HG02981 (cell line): ENCODE measurements at regions not wholly inside any gene's neighbourhood (a gene's known extent, or its start where the extent isn't known, plus 50 kb on each side); places are given as distances from the start of the nearest gene placed in this dataset.

Experiments used
- ATAC-seq: cut with Tn5 transposase; IDR thresholded peaks from one replicate; pipeline ENCODE4 v1.9.1; 2021; ENCODE audit warnings: mild to moderate bottlenecking, moderate library complexity; ENCODE audit not compliant: unreplicated experiment

DNA sequence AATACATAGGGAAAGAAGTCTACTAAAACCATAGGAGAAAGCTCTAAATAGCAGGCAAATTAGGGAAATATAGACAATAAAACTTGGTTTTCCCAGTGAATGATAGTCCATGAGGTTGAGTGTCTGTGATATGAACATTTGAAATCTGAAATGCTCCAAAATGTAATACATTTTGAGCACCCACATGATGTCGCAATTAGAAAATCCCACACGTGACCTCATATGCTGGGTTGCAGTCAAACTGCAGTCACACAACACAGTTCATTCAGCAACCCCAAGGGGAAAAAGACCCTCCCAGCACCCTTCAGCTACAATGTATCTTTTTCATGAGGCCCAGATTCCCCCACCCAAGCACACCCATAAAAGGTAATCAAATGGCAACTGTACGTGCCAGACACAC, 155.6 kb downstream of the BTC start:
- ATAC-seq = no peak

DNA sequence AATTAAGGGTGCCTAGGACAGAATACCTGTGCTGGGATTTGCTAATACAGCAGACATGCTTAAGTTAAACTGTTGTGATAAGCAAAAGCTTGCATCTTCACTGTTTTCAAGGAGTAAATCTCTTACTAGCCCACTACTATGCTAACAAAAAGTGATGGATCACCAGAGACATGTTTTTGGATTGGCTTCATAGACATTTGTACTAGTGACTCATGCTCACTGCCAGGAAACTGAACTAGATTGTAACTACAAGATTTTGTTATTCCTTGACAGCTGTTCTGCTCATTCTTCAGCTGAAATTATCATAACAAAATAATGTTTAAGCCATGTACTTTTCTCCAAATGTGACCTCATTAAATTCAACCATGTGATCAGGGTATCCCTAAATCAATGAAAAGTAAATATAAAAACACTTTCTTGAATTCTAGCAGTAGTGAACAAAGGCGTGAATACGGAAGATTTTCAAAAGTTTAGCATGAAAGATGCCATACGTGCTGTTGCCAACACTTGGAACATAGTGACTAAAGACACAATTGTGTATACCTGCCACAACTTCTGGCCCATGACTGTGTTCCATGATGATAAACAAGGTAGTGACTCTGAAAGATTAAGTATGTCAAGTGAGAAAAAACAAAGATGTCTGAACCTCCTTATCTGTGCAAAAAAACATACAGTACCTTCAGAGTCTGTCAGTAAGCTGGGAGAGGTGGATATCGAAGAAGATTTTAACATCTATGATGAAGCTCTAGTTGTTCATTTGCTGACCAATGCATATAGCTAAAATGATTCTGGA, 154.0 kb downstream of the BTC start:
- no peak for ATAC-seq

DNA sequence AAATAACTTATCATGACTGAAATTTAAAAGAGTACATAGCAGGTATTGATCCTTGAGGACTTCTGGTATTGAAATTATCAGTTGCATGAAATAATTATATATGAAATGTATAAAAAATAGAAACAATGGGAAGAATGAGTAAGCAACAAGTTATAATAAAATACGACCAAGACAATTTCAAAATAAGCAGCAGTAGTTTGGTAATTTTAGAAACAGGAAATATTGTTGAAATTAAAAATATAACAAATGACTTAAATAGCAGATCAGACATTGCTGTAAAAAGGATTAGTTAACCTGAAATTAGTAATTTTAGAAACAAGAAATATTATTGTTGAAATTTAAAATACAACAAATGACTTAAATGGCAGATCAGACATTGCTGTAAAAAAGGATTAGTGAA, 152.3 kb downstream of the BTC start:
- no peak for ATAC-seq

DNA sequence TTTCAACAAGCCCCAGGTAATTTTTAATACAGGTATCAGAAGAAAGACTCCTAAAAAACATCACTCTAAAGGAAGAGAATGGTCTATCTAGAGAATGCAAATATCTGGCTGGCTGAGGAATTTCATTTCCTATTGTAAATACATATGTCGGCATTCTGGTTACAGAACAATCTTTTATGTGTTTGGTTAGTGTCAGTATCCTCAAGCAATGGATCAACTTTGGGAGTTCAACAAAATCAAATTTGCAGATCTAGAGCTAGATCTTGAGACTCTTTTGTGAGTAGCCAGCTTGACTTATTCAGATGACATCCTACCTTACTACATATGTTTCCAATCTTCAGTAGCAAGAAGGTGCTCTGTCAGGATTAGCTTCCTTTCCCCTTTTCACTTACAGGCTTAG, 145.1 kb downstream of the BTC start:
- ATAC-seq = no peak

DNA sequence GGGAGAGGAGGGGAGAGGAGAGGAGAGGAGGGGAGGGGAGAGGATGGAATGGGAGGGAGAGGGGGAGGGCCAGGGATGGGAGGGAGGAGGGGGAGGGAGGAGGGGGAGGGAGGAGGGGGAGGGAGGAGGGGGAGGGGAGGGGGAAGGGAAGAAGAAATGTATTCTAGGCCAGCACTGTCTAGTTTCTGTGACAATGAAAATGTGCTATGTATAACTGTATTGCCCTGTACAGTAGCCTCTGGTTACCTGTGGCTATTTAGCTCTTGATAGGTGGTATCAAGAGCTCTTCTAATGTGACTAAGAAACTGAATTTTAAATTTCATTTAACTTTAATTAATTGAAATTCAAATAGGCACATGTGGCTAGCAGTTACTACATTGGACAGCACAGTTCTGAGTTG, 143.1 kb downstream of the BTC start:
- ATAC-seq = no peak

DNA sequence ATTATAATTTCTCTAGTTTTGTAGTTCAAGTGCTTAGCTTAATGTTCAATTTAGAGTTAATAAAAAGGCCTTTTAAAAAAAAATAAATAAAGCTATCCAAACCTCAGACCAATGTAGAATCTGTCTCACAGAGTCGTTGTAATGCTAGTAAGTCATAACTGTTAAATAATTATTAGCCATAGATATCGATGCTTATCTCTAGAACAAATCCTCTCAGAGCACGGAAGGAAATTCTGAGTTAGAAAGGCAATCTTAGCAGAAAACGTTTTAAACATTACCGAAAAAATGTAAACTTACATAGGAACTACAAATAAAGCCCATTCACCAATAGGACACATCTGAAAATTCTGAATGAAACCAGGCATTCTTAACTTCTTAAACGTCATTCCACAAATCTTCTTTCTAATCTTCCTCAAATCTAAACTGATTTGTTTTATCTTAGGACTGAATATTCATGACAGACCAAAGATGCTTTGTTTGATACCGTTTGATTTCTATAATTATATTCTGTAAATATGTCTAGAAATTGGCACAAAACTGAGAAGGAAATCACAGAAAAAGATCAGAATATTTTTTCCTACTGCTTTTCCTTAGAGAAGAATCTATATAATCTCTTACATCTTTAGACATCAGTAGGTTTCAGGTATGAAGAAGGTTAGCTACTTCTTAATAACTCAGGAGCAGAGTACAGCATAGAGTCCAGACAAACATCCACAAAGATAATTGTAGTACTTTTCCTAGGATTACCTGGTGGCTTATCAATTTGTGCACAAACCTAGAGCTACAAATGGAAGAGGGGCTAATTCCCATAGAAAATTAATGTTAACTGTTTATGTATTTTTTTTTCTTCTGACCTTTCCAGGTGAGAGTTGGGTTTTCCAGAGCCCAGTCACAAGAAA, 140.7 kb downstream of the BTC start:
- no peak for ATAC-seq

DNA sequence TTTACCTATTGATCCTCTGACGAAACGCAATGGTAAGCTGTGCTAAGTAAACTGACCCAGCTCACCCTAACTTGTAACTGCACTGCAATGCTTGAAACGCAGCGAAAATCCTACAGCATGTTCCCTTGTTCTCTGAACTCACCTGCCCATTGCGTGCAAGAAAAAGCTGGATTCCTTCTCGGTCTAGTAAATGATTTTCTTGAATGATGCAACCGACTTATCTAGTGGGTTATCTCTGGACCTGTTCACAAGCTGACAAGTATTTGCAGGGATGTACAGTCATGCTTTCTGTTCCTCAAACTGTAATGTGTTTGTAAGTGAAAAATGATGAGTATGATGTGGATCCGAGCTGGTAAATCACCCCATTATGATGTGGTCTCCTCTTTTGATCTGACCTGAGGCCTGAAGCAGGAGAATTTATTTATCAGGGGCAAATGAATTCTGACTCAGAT, 140.1 kb downstream of the BTC start:
- no peak for ATAC-seq

DNA sequence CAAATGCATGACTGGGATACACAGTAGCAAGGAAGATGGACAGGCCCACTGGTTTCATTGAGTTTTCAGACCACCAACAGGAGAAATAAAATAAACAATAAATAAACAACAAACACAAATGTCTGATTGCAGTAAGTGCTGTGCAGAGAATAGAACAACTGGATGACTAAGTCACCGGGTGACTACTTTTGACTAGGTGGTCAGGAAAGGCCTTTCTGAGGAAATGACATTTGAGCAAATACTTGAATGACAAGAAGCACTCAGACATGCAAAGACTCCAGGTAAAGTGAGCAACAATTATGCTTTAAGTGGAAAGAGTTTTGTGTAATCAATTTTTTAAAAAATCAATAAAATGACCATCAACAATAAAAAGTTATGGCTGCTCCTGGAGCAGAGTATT, 137.7 kb downstream of the BTC start:
- no peak for ATAC-seq

DNA sequence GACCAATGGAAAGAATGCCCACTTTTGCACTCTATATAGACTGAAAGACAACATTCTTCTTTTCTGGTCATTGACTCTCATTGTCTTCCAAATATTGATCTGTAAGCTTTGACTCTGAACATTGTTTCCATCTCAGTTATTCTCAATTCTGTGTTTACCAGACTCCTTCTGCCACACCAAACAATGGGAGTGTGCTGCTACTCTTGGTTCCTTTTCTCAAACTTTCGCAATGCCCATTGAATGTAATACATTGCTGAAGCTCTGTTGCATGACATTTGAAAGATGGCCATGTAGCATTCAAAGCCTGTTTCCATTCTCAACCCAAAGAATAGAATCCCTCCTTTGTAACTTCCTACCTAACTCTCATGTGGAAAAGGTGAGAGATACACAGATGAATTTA, 136.2 kb downstream of the BTC start:
- no peak for ATAC-seq

DNA sequence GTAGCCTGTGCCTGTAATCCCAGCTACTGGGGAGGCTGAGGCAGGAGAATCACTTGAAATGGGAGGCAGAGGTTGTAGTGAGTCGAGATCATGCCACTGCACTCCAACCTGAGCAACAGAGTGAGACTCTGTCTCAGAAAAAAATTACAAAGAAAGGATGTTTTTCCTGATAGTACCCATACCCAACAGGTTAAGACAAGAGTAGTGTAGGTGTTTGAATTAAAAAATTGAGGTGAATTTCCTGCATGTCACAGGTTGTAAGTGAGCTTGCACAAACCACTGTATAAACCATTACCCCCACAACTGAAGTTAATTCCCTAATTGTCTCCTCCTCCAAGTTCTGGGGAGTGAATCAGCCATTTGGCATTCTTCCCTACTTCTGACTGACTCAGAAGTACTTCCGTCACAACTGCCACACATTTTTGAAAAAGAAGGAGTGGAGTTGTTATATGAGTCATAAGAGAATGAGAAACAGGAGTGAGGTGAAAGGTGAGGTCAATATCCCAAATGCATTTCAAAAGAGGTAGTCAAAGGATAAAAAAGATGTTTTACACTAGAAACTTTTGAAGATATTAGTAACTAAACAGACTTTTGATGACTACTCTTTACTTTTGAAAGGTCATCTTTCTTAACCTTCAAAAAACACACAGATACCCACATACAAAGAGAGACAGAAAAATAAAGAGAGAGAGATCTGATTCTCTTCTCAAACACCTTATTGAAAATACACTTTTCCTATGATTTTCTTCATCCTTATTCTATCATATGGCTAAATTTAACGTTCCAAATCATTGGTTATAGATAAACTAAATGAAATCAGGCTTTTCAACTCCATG, 134.5 kb downstream of the BTC start:
- no peak for ATAC-seq

DNA sequence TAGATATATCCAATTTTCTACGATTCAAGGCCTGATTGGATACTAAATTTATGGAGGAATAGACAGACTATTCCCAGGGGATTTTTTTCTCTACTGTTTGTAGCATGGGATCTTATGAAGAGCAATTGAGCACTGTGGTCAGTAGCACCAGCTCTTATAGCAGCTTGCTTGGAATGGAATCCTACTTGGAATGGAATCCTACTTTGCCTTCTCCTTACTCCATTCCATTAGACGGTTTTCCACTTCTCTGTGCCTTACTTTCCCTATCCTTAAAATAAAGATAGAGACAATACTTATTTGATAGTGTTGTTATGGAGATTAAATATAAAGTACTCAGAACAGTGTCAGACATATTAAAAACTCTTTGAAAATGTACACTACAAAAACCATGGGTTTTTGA, 133.5 kb downstream of the BTC start:
- ATAC-seq = no peak

DNA sequence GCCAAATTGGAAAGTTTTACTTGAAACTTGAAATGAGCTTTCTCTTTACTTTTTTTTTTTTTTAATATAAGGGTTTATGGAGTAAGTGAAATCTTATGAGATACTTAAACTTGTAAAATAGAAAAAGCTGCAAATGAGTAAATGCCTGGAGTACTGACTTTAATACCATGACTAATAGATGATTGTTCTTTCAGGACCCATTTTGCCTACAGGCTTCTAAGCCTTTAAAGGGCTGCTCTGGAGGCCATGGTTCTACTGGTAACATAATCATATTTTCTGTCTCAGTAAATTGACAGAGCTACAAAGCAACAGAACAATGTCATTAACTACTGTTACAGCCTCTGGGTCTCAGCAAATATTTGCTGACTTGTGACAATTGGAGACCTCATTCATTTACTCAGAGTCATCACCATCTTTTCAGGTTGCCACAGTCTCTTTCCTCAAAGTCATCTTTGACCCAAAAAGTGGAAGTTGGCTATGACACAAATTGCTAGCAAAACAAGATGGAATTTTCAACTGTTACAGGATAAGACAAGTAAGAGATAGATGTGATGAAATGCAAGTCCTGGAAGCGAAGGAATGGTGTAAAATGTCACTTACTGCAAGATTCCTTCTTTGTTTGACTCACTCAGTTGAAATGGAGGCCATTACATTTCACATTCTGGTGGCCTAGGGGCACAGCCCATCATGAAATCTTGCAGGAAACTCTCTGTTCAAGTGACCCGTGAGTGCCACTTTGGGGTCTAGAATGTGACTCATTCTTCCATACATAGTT, 132.7 kb downstream of the BTC start:
- no peak for ATAC-seq

DNA sequence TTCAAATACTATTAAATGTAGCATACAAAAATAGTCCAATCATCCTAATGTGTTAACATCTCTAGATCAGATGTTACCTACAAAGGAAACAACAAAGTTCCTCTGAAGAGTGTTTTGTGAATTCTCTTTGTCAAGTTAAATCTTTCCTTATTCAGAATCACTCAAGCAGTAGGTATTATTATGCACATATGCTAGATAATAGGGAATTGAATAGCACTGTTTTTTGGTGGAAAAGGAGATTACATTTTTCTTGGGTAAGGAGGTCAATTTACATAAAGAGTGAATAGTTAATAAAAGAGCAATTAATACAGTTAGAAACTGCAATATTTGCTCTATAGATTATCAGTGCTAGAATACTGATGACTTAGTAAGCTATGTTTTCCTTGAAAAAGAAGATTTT, 130.7 kb downstream of the BTC start:
- no peak for ATAC-seq

DNA sequence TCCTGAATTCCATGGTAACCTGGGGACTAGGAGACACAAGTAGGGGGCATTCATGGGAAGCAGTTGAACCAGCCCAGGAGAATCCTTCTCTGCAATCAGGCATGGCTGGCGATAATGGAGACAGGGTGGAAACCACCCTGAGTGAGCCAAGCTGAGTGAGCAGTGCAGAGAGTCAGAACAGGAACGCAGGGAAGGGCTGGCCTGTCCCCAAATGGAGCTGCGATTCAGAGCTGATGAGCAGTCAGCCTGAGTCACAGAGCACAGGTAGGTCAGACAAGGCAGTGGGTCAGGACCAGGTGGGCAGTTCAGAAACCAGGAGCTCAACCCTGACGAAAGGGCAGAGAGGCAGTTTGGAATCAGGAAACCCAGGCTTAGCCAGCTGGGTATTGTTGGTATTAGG, 129.0 kb downstream of the BTC start:
- no peak for ATAC-seq

DNA sequence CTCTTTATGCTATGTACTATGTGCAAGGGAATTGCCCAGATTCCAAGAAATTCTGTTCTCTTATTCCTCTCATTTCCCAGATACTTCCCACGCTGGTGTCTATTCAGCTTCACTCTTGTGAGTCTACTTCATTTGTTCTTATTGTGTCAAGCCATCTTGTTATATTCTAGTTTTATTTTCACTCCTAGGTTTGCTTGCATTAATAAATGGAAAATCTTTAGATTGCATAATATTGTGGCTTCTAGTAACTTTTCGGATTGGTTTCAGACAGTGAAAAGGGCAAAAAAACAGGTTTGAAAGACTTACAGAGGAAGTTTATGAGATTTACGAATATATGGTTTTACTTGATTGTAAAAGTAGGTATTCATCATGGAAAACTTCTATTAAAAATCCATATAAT, 128.4 kb downstream of the BTC start:
- no peak for ATAC-seq

DNA sequence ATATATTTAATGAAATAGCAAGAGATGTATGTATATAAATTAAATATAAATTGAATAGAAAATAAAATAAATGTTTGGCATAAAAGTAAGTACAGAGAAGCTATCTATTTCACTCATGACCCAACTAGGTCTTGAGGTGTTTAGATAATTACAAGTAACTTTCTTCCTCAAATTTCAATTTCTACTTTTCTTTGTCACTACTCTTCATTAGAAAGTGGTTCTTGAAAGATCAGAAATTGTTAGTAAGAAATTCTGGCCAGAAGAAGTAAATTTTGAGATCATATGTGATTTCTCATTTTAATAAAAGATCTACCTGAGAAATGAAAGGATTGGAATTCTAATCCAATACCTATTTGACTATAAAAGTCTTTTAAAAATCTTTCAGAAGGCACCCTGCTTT, 126.9 kb downstream of the BTC start:
- ATAC-seq = no peak

DNA sequence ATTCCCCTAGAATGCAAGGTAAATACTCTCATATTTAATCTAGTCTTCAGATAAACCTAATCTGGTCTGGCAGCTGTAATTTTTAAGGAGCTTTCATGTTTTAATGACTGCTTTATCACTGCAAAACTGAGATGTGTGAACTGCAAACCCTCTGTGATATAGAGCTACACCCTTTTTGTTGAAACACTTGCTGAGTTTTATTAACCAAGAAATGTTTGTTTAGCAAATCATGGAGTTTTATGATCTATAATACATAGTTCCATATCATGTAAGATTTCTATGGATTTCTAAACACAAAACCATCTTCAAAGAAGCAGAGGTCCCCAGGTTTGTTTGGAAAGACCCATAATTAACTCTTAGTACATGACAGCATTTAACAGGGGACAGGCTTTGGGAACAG, 126.4 kb downstream of the BTC start:
- no peak for ATAC-seq

DNA sequence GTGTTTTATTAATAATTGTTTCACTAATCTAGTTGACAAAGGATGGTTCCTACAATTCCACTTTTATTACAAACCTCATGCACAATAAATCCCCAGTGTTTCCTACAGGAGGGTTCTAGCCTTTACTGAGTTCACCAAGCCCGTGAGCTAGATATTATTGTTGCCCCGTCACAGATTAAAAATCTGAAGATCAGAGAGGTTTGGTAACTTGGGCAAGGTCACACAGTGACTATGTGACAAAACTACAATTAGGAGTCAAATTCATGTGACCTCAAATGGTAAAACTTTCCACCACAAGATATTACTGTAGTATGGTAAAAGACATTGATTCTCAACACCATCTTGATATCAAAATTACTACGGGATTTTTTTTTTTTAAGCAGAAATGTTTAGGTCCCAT, 124.6 kb downstream of the BTC start:
- ATAC-seq = no peak

DNA sequence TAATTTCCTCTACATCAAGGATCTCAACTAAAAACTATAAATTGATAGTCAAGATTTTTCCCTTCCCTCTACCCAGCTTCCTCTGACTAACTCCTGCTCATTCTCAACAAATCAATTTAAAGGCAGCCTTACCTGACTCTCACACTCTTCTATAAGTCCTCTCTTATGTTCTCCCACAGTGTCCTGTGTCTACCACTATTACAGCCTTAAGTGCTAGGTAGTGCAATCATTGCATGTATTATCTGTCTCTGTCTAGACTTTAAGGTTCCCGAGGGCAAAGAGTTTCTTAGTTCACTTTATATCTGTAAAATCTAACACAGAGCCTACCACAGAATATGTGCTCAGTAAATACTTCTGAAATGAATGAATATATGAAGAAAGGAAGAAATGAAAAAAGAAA, 123.7 kb downstream of the BTC start:
- no peak for ATAC-seq

DNA sequence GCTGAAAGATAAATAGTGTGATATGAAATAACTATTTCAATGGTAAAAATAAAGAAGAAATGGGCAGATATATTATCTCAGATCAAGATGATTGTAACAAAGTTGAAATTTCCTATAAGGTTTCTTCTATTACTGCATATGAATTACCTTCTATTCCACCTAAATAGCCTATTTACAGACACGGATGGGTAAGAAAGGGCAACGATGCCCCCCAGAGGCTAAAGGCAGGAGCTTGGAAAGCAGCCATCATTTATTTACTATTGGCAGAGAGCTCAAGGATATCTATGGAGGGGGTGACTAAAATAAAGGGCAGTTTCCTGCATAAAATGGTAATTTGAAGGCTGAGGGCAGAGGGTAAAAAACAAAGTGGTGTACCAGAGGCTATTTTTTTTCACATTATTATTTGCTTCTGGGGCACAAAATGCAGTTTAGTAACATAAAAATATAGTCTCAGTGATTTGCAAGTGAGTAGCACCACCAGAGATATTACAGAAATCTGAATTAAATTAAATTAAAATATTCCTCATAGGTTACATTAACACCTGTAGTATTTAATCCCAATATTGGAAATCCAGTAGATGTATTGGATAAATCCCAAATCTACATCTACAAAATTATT, 123.1 kb downstream of the BTC start:
- no peak for ATAC-seq
